Amniotic stem cell (primary cell): ENCODE measurements at regions not wholly inside any gene's neighbourhood (a gene's known extent, or its start where the extent isn't known, plus 50 kb on each side); places are given as distances from the start of the nearest gene placed in this dataset.

Source experiments
- DNase-seq: peaks from one replicate; lab custom pipeline; 2025; lab: John Stamatoyannopoulos, UW

- no peak for DNase-seq
These were observed 159.7 kb upstream of the SLC1A4 start for GRCh38 chr2:64829525-64829924.

GRCh38 chr2:64831134-64831976 lies 157.8 kb upstream of the SLC1A4 start:
- DNase-seq: peak; percentile 85

- no peak for DNase-seq
These were observed 157.2 kb upstream of the SLC1A4 start for GRCh38 chr2:64831977-64832328.

GRCh38 chr2:64832936-64833335 lies 156.3 kb upstream of the SLC1A4 start:
- no peak for DNase-seq

GRCh38 chr2:64836566-64836965 lies 152.6 kb upstream of the SLC1A4 start:
- DNase-seq: no peak

- no peak for DNase-seq
These were observed 152.0 kb upstream of the SLC1A4 start for GRCh38 chr2:64837116-64837731.

GRCh38 chr2:64837925-64838641 lies 151.1 kb upstream of the SLC1A4 start:
- DNase-seq: no peak

GRCh38 chr2:64838817-64839216 lies 150.4 kb upstream of the SLC1A4 start:
- peak; percentile 76 for DNase-seq

- DNase-seq: no peak
These were observed 149.4 kb upstream of the SLC1A4 start for GRCh38 chr2:64839844-64840243.

- no peak for DNase-seq
These were observed 148.7 kb upstream of the SLC1A4 start for GRCh38 chr2:64840426-64840881.

- DNase-seq: no peak
These were observed 147.7 kb upstream of the SLC1A4 start for GRCh38 chr2:64841461-64841860.

GRCh38 chr2:64842030-64842429 lies 147.2 kb upstream of the SLC1A4 start:
- DNase-seq: no peak

GRCh38 chr2:64844087-64844486 lies 145.1 kb upstream of the SLC1A4 start:
- DNase-seq: no peak

GRCh38 chr2:64845273-64845905 lies 143.8 kb upstream of the SLC1A4 start:
- no peak for DNase-seq

GRCh38 chr2:64846177-64846576 lies 143.0 kb upstream of the SLC1A4 start:
- DNase-seq: no peak

GRCh38 chr2:64847930-64848329 lies 141.3 kb upstream of the SLC1A4 start:
- DNase-seq: no peak

GRCh38 chr2:64848363-64848762 lies 140.8 kb upstream of the SLC1A4 start:
- no peak for DNase-seq

GRCh38 chr2:64848945-64849344 lies 140.3 kb upstream of the SLC1A4 start:
- DNase-seq: no peak

GRCh38 chr2:64850642-64851041 lies 138.6 kb upstream of the SLC1A4 start:
- DNase-seq: no peak

GRCh38 chr2:64852771-64853241 lies 136.4 kb upstream of the SLC1A4 start:
- DNase-seq: no peak

GRCh38 chr2:64853306-64853705 lies 135.9 kb upstream of the SLC1A4 start:
- DNase-seq: no peak

GRCh38 chr2:64853894-64854293 lies 135.3 kb upstream of the SLC1A4 start:
- no peak for DNase-seq
